ENCODE measurements at regions not wholly inside any gene's neighbourhood (a gene's known extent, or its start where the extent isn't known, plus 50 kb on each side); places are given as distances from the start of the nearest gene placed in this dataset.
A peak's percentile ranks its signal among the peaks of the same experiment; 100 is the strongest.
"Not testable (repeated sequence)": the region's sequence is repeated elsewhere in the genome, so short reads cannot be mapped to it uniquely, and the experiment has no call there.

- not testable (repeated sequence) for DNase-seq (ENCODE audit: low spot score)
These were observed 246.7 kb upstream of the TP53TG3C start for GRCh38 chr16:32947336-32947735.

DNA sequence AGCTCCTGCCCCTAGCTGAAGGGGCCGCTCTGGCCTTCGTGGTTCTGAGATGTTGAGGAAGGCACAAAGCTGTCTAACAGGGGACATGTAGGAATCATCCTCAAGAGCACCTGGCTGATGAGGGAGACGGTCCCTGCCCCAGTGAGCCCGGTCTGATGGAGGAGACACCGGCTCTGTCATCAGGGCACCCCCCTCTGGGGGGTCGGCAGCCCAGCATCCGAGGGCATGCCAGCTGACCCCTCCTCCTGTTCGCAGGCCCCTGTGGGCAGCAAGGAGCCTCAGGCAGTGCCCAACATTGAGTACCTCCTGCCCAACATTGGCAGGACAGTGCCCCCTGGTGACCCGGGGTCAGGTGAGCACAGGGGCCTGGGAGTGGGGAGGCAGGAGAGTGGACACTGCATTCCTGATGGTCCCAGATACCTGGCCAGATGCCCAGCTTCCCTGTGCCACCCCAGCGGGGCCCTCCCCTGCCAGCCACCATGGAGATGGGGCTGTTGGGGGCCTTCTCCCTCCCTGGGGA, 247.9 kb upstream of the TP53TG3C start:
- not testable (repeated sequence) for DNase-seq (ENCODE audit: low spot score)

DNA sequence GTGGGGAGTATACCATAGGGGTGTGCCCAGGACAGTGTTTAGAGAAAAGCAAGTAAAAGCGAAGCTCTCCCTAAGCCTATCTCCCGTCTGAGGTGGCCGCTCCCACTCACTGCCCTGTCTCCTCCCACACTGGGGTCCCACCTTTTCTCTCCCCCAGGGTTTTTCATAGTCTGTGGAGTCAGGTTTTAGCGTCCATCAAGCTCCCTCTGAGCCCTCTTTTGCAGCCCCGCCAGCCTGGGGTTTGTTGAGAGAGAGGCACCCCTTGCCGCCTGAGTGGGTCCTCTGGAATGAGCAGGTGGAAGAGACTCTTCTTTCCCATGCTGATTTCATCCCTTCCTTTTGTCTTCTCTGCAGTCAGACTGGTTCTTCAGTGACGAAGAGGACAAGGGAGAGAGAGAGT, 248.7 kb upstream of the TP53TG3C start:
- DNase-seq (ENCODE audit: low spot score), result not testable (repeated sequence)

DNA sequence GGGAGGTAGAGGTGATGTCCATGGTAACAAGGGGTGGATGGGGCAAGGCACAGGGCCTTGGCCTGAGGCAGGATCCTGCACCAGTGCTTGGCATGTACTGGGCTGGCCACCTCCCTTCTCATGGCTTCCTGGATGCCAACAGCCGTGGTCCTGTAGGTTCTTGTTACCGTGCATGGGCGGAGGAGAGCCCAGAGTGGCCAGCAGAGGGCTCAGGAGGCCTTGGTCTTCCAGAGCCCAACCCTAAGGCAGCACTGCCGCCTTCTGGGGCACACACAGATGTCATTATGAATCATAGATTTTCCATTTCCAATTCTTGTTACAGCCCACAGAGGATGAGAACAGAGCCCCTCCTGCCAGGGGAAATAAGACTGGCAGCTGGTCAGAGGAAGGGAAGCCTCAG, 254.2 kb upstream of the TP53TG3C start:
- DNase-seq (ENCODE audit: low spot score), result not testable (repeated sequence)

GRCh38 chr16:32937929-32938328, 256.1 kb upstream of the TP53TG3C start:
- not testable (repeated sequence) for DNase-seq (ENCODE audit: low spot score)

GRCh38 chr16:32932240-32933040, 256.5 kb upstream of the TP53TG3 start:
- not testable (repeated sequence) for DNase-seq (ENCODE audit: low spot score)

DNA sequence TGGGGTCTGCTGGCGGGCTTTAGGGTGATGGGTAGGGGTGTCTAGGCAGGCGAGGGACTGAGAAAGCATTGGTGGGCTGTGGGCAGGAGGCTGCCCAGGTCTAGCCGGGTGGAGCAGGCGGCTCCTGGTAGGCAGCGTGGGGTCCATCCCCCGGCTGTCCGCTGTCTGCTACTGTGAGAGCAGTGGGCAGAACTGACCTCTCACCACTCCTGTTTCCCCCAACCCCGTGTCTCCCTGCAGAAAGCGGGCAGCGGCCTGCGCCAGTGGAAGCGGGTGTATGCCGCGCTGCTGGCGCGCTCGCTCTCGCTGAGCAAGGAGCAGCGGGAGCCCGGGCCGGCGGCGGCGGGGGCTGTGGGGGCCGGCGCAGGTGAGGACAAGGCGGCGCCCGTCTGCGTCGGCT, 249.2 kb upstream of the TP53TG3 start:
- DNase-seq (ENCODE audit: low spot score), result not testable (repeated sequence)

DNA sequence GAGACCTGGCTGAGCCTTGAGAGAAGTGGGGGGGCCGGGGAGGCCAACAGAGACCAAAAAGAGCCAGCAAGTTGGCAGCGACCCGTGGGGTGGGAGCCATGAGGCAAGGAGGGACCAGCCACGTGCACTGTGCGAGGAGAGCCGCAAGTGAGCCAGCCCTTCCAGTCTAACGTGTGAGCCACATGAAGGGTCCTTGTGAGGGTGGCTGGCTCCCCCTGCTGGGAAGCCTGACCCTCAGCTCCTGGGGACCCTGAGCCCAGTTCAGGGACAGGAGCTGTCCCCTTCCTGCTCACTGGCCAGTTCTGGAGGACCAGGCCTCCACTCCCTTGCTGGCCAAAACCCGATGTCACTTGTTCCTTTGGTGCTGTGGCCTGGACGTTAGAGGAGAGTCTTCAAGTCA, 246.6 kb upstream of the TP53TG3 start:
- DNase-seq (ENCODE audit: low spot score), result peak; percentile 3

DNA sequence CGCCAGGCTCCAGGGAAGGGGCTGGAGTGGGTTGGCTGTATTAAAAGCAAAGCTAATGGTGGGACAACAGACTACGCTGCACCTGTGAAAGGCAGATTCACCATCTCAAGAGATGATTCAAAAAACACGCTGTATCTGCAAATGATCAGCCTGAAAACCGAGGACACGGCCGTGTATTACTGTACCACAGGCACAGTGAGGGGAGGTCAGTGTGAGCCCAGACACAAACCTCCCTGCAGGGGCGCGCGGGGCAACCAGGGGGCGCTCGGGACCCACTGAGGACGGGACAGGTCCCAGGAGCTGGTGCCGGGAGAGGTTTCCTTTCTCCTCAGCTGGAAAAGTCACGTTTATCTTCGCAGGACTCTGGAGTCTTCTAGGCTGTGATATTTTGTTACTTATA, 239.4 kb upstream of the TP53TG3 start:
- DNase-seq (ENCODE audit: low spot score), result not testable (repeated sequence)

GRCh38 chr16:32897782-32898181, 221.8 kb upstream of the TP53TG3 start:
- DNase-seq (ENCODE audit: low spot score), result peak; percentile 31

GRCh38 chr16:32885392-32885791, 209.4 kb upstream of the TP53TG3 start:
- not testable (repeated sequence) for DNase-seq (ENCODE audit: low spot score)

GRCh38 chr16:32884556-32884955, 208.6 kb upstream of the TP53TG3 start:
- DNase-seq (ENCODE audit: low spot score), result not testable (repeated sequence)

DNA sequence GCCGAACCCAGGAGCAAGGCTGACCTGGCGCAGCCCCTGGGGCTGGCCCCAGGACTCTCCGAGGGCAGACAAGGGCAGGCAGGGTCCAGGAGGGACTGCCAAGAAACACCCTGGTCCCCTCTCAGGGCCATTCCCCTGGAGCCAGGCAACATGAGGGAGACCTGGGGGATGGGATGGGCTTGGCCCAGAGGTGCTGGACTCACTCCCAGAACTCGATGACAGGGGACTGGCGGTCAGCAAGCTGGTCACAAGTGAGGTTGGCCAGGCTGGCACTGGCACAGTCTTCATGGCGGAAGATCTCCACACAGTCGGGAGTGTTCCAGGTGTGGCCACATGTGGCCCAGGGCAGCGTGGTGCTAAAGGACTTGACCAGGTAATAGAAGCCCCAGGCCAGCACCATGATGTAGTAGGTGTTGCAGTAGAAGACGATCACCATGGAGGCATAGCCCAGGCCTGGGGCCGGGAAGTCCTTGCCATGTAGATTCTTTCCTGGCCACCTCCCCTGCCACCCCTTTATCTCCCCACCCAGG, 206.4 kb upstream of the TP53TG3 start:
- DNase-seq (ENCODE audit: low spot score), result not testable (repeated sequence)

GRCh38 chr16:32881631-32882030, 205.7 kb upstream of the TP53TG3 start:
- not testable (repeated sequence) for DNase-seq (ENCODE audit: low spot score)

- not testable (repeated sequence) for DNase-seq (ENCODE audit: low spot score)
These were observed 204.0 kb upstream of the TP53TG3 start for GRCh38 chr16:32880009-32880408.

DNA sequence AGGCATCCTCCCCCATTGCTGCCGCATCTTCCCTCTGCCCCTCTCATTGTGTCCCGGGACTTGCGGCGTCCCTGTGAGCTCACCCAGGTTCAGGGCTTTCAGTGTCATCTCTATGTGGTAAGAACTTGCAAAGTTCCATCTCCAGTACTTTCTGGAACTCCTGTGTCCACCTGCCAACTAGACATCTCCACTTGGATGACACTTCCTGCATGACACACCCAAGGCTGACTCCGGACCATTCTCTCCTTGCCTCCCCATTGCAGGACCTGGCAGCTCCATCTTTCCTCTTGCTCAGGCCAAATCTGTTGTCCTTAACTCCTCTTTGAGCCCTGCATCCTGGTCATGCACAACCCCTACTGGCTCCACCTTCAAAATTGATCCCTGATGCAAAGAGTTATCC, 200.8 kb upstream of the TP53TG3 start:
- not testable (repeated sequence) for DNase-seq (ENCODE audit: low spot score)

- not testable (repeated sequence) for DNase-seq (ENCODE audit: low spot score)
These were observed 197.8 kb upstream of the TP53TG3 start for GRCh38 chr16:32873783-32874182.

- not testable (repeated sequence) for DNase-seq (ENCODE audit: low spot score)
These were observed 197.2 kb upstream of the TP53TG3 start for GRCh38 chr16:32873120-32873519.

DNA sequence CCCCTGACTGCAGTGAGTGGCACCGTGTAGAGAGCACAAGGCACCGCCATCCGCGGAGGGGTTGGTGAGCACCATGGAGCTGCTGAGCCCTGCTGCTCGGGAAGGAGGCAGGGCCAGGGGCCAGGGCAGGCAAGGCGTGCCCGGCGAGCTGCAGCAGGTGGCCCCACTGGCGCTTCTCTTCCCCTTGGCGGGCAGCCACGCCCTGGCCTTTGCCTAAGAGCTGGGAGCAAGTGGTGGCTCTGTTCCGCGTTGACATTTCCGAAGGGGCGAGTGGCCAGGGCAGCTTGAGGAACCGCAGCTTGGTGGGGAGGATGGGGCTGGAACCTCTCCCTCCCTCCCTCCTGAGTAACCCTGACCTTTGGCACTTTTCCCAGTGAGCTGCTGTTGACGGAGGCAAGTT, 194.7 kb upstream of the TP53TG3 start:
- not testable (repeated sequence) for DNase-seq (ENCODE audit: low spot score)

- DNase-seq (ENCODE audit: low spot score), result not testable (repeated sequence)
These were observed 192.4 kb upstream of the TP53TG3 start for GRCh38 chr16:32868334-32868733.

DNA sequence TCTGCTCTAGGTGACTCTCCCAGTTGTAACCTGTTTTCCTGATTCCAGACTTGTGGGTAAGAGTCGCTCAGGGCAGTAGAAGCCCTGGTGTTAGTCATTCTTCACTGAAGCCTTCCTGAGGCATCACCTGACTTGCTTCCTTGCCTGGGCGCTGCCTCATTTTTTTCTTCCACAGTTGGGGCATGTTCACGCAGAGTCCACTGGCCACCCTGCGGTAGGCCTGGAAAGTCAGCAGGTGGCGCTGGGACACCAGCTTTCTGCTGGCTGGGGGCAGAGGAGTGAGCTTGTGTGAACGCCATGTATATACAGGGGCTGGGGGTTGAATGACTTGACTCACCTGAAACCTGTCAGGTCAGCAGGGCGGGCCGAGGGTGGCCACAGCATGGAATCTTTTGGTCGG, 189.3 kb upstream of the TP53TG3 start:
- DNase-seq (ENCODE audit: low spot score), result not testable (repeated sequence)

- DNase-seq (ENCODE audit: low spot score), result peak; percentile 0
These were observed 185.7 kb upstream of the TP53TG3 start for GRCh38 chr16:32861476-32862201.
